Loucy (cell line): ENCODE measurements at regions not wholly inside any gene's neighbourhood (a gene's known extent, or its start where the extent isn't known, plus 50 kb on each side); places are given as distances from the start of the nearest gene placed in this dataset.

ENCODE experiments used
- EZH2phosphoT487 ChIP-seq: fragments of 200-600 bp; IDR thresholded peaks from 2 replicates; pipeline ENCODE4 v1.6.1; 2018; ENCODE audit warnings: antibody characterized with exemption, mild to moderate bottlenecking, moderate library complexity, borderline replicate concordance
- TF ChIP-seq, protein P1 (sequence below): fragments of 200-600 bp; sonication (generic); conservative IDR thresholded peaks from 2 replicates; pipeline ENCODE4 v1.5.1; 2014; ENCODE audit warnings: mild to moderate bottlenecking, antibody characterized with exemption, low read length

DNA sequence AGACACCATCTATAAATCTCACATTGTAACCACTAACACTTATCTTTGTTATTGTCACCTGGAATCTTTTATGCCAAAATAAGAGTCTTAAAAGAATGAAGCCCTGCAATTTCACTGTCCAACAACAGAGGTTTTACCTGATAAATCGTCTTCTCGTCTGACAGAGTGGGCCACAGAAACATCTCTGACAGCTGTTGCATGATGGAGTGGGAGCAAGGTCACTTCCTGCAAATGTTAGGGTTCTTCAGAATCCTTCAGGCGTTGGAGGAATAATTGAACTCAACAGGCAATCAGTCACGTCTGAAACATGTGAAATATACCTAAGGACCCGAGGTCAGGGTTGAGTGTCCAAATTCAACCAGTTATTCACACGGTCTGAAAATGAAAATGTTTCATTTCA, 353.6 kb downstream of the TRIML1 start:
- TF ChIP-seq, protein P1, sequence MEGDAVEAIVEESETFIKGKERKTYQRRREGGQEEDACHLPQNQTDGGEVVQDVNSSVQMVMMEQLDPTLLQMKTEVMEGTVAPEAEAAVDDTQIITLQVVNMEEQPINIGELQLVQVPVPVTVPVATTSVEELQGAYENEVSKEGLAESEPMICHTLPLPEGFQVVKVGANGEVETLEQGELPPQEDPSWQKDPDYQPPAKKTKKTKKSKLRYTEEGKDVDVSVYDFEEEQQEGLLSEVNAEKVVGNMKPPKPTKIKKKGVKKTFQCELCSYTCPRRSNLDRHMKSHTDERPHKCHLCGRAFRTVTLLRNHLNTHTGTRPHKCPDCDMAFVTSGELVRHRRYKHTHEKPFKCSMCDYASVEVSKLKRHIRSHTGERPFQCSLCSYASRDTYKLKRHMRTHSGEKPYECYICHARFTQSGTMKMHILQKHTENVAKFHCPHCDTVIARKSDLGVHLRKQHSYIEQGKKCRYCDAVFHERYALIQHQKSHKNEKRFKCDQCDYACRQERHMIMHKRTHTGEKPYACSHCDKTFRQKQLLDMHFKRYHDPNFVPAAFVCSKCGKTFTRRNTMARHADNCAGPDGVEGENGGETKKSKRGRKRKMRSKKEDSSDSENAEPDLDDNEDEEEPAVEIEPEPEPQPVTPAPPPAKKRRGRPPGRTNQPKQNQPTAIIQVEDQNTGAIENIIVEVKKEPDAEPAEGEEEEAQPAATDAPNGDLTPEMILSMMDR, result no peak
- TF ChIP-seq EZH2phosphoT487, result no peak
